Progenitor cell of endocrine pancreas (in vitro differentiated cells): ENCODE measurements at regions not wholly inside any gene's neighbourhood (a gene's known extent, or its start where the extent isn't known, plus 50 kb on each side); places are given as distances from the start of the nearest gene placed in this dataset.

Source experiments
- DNase-seq: peaks from one replicate; pipeline ENCODE4 v3.0.0; 2021; ENCODE audit warnings: low spot score; ENCODE audit not compliant: unreplicated experiment
- H3K27ac Mint-ChIP-seq: 2 replicates; pipeline ENCODE4 v1.8.0; 2021; ENCODE audit warnings: mild to moderate bottlenecking, moderate library complexity, mixed read lengths
- H3K27me3 Mint-ChIP-seq: 2 replicates; pipeline ENCODE4 v1.8.0; 2021; ENCODE audit warnings: mixed read lengths
- H3K36me3 Mint-ChIP-seq: 2 replicates; pipeline ENCODE4 v1.8.0; 2022; ENCODE audit warnings: mixed read lengths; ENCODE audit not compliant: insufficient read depth
- H3K4me1 Mint-ChIP-seq: 2 replicates; pipeline ENCODE4 v1.8.0; 2021; ENCODE audit warnings: low read depth, mixed read lengths
- H3K4me3 Mint-ChIP-seq: 2 replicates; pipeline ENCODE4 v1.8.0; 2021; ENCODE audit warnings: low read depth, mild to moderate bottlenecking, moderate library complexity, mixed read lengths
- H3K9me3 Mint-ChIP-seq: 2 replicates; pipeline ENCODE4 v1.8.0; 2021; ENCODE audit warnings: low read depth, mixed read lengths
- TF ChIP-seq, protein P1 (sequence below): fragments of 200-600 bp; sonication (generic); IDR thresholded peaks from one replicate; pipeline ENCODE4 v1.5.0; 2021; ENCODE audit warnings: antibody characterized with exemption, mild to moderate bottlenecking; ENCODE audit not compliant: unreplicated experiment

DNA sequence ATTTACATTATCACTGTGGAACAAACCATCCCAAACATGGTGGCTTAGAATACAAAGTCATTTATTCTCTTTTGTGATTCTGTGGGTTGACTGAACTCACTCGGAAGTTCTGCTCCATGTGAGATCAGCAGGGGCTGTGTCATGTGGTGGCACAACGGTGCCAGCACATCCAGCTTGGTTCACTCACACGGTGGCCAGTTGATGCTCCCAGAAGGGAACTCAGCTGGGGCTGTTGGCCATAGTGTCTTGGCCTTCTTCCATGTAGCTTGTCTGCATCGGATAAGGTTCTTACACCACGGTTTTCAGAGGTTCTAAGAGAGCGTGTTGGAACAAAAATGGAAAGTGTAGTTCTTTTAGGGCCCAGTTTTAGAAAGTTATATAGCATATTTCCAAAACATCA lies 312.7 kb downstream of the DMRT2 start:
- no peak for DNase-seq
- Mint-ChIP-seq H3K27me3 (no peaks in the 10 kb centered on the region), H3K36me3 (no peaks in the 10 kb centered on the region), H3K27ac (no peak overlapping the region), H3K4me3 (no peak overlapping the region), H3K4me1 (no peaks in the 10 kb centered on the region), H3K9me3 (no peaks in the 10 kb centered on the region)
- TF ChIP-seq, protein P1, sequence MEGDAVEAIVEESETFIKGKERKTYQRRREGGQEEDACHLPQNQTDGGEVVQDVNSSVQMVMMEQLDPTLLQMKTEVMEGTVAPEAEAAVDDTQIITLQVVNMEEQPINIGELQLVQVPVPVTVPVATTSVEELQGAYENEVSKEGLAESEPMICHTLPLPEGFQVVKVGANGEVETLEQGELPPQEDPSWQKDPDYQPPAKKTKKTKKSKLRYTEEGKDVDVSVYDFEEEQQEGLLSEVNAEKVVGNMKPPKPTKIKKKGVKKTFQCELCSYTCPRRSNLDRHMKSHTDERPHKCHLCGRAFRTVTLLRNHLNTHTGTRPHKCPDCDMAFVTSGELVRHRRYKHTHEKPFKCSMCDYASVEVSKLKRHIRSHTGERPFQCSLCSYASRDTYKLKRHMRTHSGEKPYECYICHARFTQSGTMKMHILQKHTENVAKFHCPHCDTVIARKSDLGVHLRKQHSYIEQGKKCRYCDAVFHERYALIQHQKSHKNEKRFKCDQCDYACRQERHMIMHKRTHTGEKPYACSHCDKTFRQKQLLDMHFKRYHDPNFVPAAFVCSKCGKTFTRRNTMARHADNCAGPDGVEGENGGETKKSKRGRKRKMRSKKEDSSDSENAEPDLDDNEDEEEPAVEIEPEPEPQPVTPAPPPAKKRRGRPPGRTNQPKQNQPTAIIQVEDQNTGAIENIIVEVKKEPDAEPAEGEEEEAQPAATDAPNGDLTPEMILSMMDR = no peak

DNA sequence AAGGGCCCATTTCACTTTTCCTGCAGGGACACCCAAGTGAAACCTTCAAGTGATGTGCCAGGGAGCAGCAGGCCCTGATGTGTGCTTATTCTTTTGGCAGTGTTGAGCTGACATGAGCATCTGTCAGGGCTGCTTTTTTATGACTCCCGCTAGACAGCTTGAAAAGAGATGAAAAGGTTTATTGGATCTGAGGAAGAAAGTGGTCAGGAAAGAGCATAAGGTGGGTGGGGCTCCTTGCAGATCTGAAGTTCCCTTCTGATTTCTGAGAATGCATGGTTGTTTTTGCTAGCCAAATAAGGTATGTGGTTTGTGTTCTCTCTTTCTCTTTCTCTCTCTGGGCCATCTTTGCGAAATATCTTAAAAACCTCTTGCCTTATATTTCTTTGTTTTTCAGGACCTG lies 316.1 kb downstream of the DMRT2 start:
- no peak for DNase-seq
- H3K4me3 Mint-ChIP-seq = no peak overlapping the region
- peaks cover 2% of the 10 kb centered on the region for H3K27me3 Mint-ChIP-seq
- no peaks in the 10 kb centered on the region for H3K36me3 Mint-ChIP-seq
- no peaks in the 10 kb centered on the region for H3K9me3 Mint-ChIP-seq
- TF ChIP-seq, protein P1 = no peak
- H3K4me1 Mint-ChIP-seq = no peaks in the 10 kb centered on the region
- H3K27ac Mint-ChIP-seq = no peak overlapping the region

DNA sequence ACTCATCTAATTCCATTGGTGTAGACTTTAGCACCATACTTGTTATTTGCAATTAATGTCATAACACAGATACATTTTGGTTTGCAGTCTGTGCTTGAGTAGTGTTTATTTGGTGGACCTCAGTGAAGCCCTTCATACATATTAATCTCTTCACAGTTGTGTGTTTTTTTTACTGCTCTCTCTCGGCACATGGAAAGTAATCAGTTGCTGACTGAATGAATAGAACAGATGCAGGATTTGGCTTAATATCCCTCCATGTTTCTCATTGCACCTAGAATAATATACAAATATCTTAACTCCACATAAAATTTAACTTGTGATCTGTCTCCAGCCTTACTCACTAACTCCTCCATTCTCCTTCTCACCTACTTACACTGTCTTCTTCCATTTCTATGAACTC lies 319.1 kb downstream of the DMRT2 start:
- Mint-ChIP-seq H3K27me3 (peaks cover 2% of the 10 kb centered on the region), H3K36me3 (no peaks in the 10 kb centered on the region), H3K9me3 (no peaks in the 10 kb centered on the region), H3K27ac (no peak overlapping the region), H3K4me1 (peaks cover 5% of the 10 kb centered on the region), H3K4me3 (no peak overlapping the region)
- TF ChIP-seq, protein P1 = no peak
- no peak for DNase-seq

DNA sequence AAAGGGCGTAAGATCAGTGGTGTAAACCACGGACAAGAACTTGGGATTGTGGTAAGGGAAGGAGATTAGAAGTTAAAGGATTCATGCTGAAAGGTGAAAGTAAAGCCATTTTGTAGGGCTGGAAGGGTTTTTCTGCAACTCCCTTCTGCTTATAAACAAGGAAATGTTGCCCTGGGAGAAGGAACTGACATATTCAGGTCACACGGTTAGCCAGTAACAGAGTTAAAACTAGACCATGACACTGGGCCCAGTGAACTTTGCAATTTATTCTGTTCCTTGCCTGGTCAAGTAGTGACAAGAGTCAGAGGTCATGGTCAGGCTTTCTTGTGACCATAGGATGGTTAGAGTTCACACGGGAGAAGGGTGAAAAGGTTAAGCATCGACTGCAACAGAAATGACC lies 323.3 kb downstream of the DMRT2 start:
- H3K27me3 Mint-ChIP-seq = peaks cover 2% of the 10 kb centered on the region
- no peak for DNase-seq
- no peak overlapping the region for H3K4me3 Mint-ChIP-seq
- TF ChIP-seq, protein P1 = no peak
- H3K27ac Mint-ChIP-seq = no peak overlapping the region
- no peaks in the 10 kb centered on the region for H3K9me3 Mint-ChIP-seq
- no peaks in the 10 kb centered on the region for H3K36me3 Mint-ChIP-seq
- peaks cover 5% of the 10 kb centered on the region for H3K4me1 Mint-ChIP-seq

DNA sequence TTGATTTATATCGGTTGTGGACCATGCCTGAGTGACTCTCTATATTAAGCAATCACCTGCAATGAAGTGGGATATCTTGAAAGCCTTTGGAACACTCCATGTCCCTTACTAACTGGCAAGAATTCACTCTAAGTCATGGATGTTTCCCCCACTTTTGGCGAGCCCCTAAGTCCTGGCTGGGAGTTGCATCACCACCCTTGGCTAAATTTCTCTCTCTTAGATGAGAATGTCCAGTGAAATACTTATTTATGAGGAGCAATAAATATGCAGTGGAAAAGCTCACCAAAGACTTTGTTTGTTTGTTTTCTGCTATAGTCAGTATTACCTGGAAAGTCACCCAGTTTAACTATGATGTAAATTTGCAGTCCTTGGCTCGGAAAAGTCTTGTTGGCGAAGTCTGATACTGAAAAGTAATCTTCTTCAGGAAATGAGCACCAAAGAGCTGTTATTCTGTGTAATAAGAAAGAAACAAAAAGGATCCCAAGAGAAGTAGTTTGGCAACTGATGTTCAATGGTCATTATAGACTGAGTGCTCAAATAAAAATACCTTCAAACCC lies 333.8 kb downstream of the DMRT2 start:
- Mint-ChIP-seq H3K36me3 (no peaks in the 10 kb centered on the region), H3K27me3 (peaks cover 9% of the 10 kb centered on the region), H3K27ac (no peak overlapping the region), H3K9me3 (no peaks in the 10 kb centered on the region), H3K4me3 (no peak overlapping the region), H3K4me1 (no peaks in the 10 kb centered on the region)
- no peak for DNase-seq
- TF ChIP-seq, protein P1 = no peak
